ENCODE measurements at regions not wholly inside any gene's neighbourhood (a gene's known extent, or its start where the extent isn't known, plus 50 kb on each side); places are given as distances from the start of the nearest gene placed in this dataset.

- no peaks in the 10 kb centered on the region for H3K4me1 Mint-ChIP-seq
Measured at GRCh38 chr10:56606202-56606601, 245.1 kb upstream of the ZWINT start.

DNA sequence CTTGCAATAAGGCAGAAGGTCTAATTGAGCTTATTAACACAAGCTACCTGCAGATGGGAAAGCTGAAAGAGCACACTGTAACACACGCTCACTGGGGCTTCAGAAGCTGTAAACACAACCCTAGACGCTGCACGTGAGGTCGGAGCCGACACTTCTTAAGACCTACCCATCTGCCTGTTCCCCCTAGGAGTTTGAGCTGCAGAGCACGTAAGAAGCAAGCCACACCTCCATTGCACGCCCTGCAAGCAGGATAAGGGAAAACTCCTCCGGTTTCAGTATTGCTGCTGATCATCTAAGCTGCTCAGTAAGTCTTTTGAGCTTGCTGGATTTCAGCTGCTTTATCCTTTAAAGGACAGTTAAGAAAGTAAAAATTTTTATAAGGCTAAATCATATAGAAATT, 244.0 kb upstream of the ZWINT start:
- intact Hi-C loops (cut with micrococcal nuclease): no loop called here
- Mint-ChIP-seq H3K4me1 (no peaks in the 10 kb centered on the region), H3K9me3 (peaks cover 3 to 4% of the 10 kb centered on the region in 2 donors), H3K27ac (no peak overlapping the region), H3K36me3 (no peaks in the 10 kb centered on the region), H3K4me3 (no peak overlapping the region), H3K27me3 (ENCODE audit: low read depth in 2 of 2) (no peaks in the 10 kb centered on the region)
- Histone ChIP-seq H3K4me3 (ENCODE audit: low read length) (no peak overlapping the region), H3K4me1 (ENCODE audit: control insufficient read depth, insufficient read depth, low read length) (no peaks in the 10 kb centered on the region), H3K36me3 (ENCODE audit: control insufficient read depth, insufficient read depth, low read length) (no peaks in the 10 kb centered on the region), H3K27ac (ENCODE audit: low read length) (no peak overlapping the region), H3K27me3 (ENCODE audit: control insufficient read depth, insufficient read depth, low read length) (no peaks in the 10 kb centered on the region), H3K9me3 (ENCODE audit: control insufficient read depth, insufficient read depth, low read length) (no peaks in the 10 kb centered on the region)
- ATAC-seq: no peak
- no peak for TF ChIP-seq CTCF (IDR thresholded peaks at IDR 0.05)
- WGBS (ENCODE audit: insufficient coverage): 36% methylated on average over 8 of the region's 8 CpGs
- DNase-seq: no peak

More at GRCh38 chr10:56606202-56606601, 245.1 kb upstream of the ZWINT start:
- Histone ChIP-seq H3K9me3 (ENCODE audit: control insufficient read depth, insufficient read depth, low read length) (no peaks in the 10 kb centered on the region), H3K4me1 (ENCODE audit: control insufficient read depth, insufficient read depth, low read length) (no peaks in the 10 kb centered on the region), H3K27me3 (ENCODE audit: control insufficient read depth, insufficient read depth, low read length) (no peaks in the 10 kb centered on the region), H3K36me3 (ENCODE audit: control insufficient read depth, insufficient read depth, low read length) (no peaks in the 10 kb centered on the region), H3K4me3 (ENCODE audit: low read length) (no peak overlapping the region), H3K27ac (ENCODE audit: low read length) (no peak overlapping the region)
- Mint-ChIP-seq H3K4me3 (no peak overlapping the region), H3K9me3 (peaks cover 5 to 9% of the 10 kb centered on the region in 2 donors), H3K36me3 (no peaks in the 10 kb centered on the region), H3K27me3 (ENCODE audit: low read depth in 2 of 2) (no peaks in the 10 kb centered on the region), H3K27ac (no peak overlapping the region)
- TF ChIP-seq CTCF (IDR thresholded peaks at IDR 0.05): no peak
- ATAC-seq (no peak), DNase-seq (no peak)
- WGBS (ENCODE audit: insufficient coverage): no CpG with 5 or more reads among the region's 1 CpG
- intact Hi-C loops (cut with micrococcal nuclease): no loop called here

GRCh38 chr10:56604624-56605023, 243.6 kb upstream of the ZWINT start:
- peaks cover 2 to 4% of the 10 kb centered on the region in 2 donors for H3K9me3 Mint-ChIP-seq
- H3K27ac Mint-ChIP-seq: no peak overlapping the region
- Histone ChIP-seq H3K36me3 (ENCODE audit: control insufficient read depth, insufficient read depth, low read length) (no peaks in the 10 kb centered on the region), H3K4me3 (ENCODE audit: low read length) (no peak overlapping the region), H3K4me1 (ENCODE audit: control insufficient read depth, insufficient read depth, low read length) (no peaks in the 10 kb centered on the region), H3K27ac (ENCODE audit: low read length) (no peak overlapping the region), H3K27me3 (ENCODE audit: control insufficient read depth, insufficient read depth, low read length) (no peaks in the 10 kb centered on the region), H3K9me3 (ENCODE audit: control insufficient read depth, insufficient read depth, low read length) (no peaks in the 10 kb centered on the region)
- ATAC-seq (no peak), DNase-seq (no peak)
- no peaks in the 10 kb centered on the region for H3K4me1 Mint-ChIP-seq
- no peaks in the 10 kb centered on the region for H3K36me3 Mint-ChIP-seq
- H3K27me3 Mint-ChIP-seq (ENCODE audit: low read depth in 2 of 2): no peaks in the 10 kb centered on the region
- intact Hi-C loops (cut with micrococcal nuclease): no loop called here
- H3K4me3 Mint-ChIP-seq: no peak overlapping the region
- TF ChIP-seq CTCF (IDR thresholded peaks at IDR 0.05): no peak
- WGBS (ENCODE audit: insufficient coverage): 81% methylated on average over 12 of the region's 12 CpGs

GRCh38 chr10:56599201-56599600, 238.1 kb upstream of the ZWINT start:
- peaks cover 6% of the 10 kb centered on the region in 2 donors for H3K9me3 Mint-ChIP-seq
- H3K27ac Mint-ChIP-seq: no peak overlapping the region
- no peaks in the 10 kb centered on the region for H3K4me1 ChIP-seq (ENCODE audit: control insufficient read depth, insufficient read depth, low read length)
- no peak overlapping the region for H3K27ac ChIP-seq (ENCODE audit: low read length)
- no peaks in the 10 kb centered on the region for H3K27me3 ChIP-seq (ENCODE audit: control insufficient read depth, insufficient read depth, low read length)
- no peaks in the 10 kb centered on the region for H3K36me3 Mint-ChIP-seq
- no peaks in the 10 kb centered on the region for H3K4me1 Mint-ChIP-seq
- H3K4me3 Mint-ChIP-seq: no peak overlapping the region
- H3K36me3 ChIP-seq (ENCODE audit: control insufficient read depth, insufficient read depth, low read length): no peaks in the 10 kb centered on the region
- intact Hi-C loops (cut with micrococcal nuclease): no loop called here
- DNase-seq (no peak), ATAC-seq (no peak)
- no peak overlapping the region for H3K4me3 ChIP-seq (ENCODE audit: low read length)
- H3K27me3 Mint-ChIP-seq (ENCODE audit: low read depth in 2 of 2): no peaks in the 10 kb centered on the region
- TF ChIP-seq CTCF (IDR thresholded peaks at IDR 0.05): no peak
- 80% methylated on average over 1 of the region's 2 CpGs for WGBS (ENCODE audit: insufficient coverage)
- H3K9me3 ChIP-seq (ENCODE audit: control insufficient read depth, insufficient read depth, low read length): no peaks in the 10 kb centered on the region
